ENCODE measurements at regions not wholly inside any gene's neighbourhood (a gene's known extent, or its start where the extent isn't known, plus 50 kb on each side); places are given as distances from the start of the nearest gene placed in this dataset.

GRCh38 chr12:102565555-102565954 is 85.2 kb upstream of the IGF1 start:
- ChIA-PET POLR2A (no interaction called here), CTCF (no interaction called here)
- no peak overlapping the region for H3K27ac ChIP-seq (ENCODE audit: extremely low read depth, low read depth, low read length)

GRCh38 chr12:102564026-102564425 is 83.7 kb upstream of the IGF1 start:
- Histone ChIP-seq H3K36me3 (ENCODE audit: control insufficient read depth in 2 of 2, insufficient read depth in 1 of 2, low read length in 2 of 2) (no peaks in the 10 kb centered on the region), H3K4me3 (ENCODE audit: low read depth, low read length) (no peak overlapping the region), H3K27ac (ENCODE audit: extremely low read depth, low read depth, low read length) (no peak overlapping the region), H3K4me1 (ENCODE audit: control insufficient read depth, insufficient read depth, low read length) (no peaks in the 10 kb centered on the region), H3K9me3 (ENCODE audit: control insufficient read depth, insufficient read depth, low read depth, low read length) (no peaks in the 10 kb centered on the region)
- CTCF ChIA-PET: no interaction called here
- TF ChIP-seq ZNF544 (tag by site-specific recombination; IDR thresholded peaks at IDR 0.05) (no peak), ZNF221 (tag by site-specific recombination; IDR thresholded peaks at IDR 0.05; ENCODE audit: borderline replicate concordance) (no peak), SP3 (tag by site-specific recombination; IDR thresholded peaks at IDR 0.05) (no peak), ZBTB11 (tag by site-specific recombination; conservative IDR thresholded peaks at IDR 0.05; ENCODE audit: low read depth) (no peak), ZNF311 (tag by site-specific recombination; IDR thresholded peaks at IDR 0.05; ENCODE audit: borderline replicate concordance) (no peak), ELK4 (IDR thresholded peaks at IDR 0.05; ENCODE audit: borderline replicate concordance, low read depth, low read length) (no peak), ZNF280C (tag by site-specific recombination; IDR thresholded peaks at IDR 0.05) (no peak), ZNF792 (tag by site-specific recombination; IDR thresholded peaks at IDR 0.05) (no peak), ZNF23 (tag by site-specific recombination; IDR thresholded peaks at IDR 0.05; ENCODE audit: borderline replicate concordance) (no peak), ZNF169 (tag by site-specific recombination; IDR thresholded peaks at IDR 0.05) (no peak), EGR2 (tag by site-specific recombination; IDR thresholded peaks at IDR 0.05; ENCODE audit: low read depth) (no peak), ZNF747 (tag by site-specific recombination; IDR thresholded peaks at IDR 0.05) (no peak)
- POLR2A ChIA-PET: no interaction called here

More at GRCh38 chr12:102565555-102565954, 85.2 kb upstream of the IGF1 start:
- H3K4me1 ChIP-seq (ENCODE audit: control insufficient read depth, insufficient read depth, low read length): no peaks in the 10 kb centered on the region
- no peaks in the 10 kb centered on the region for H3K9me3 ChIP-seq (ENCODE audit: control insufficient read depth, insufficient read depth, low read depth, low read length)
- no peak for TF ChIP-seq ZFHX2 (tag by site-specific recombination; conservative IDR thresholded peaks at IDR 0.05)
- no peak for TF ChIP-seq ZNF391 (tag by site-specific recombination; IDR thresholded peaks at IDR 0.05; ENCODE audit: borderline replicate concordance, low read depth)
- TF ChIP-seq ZNF24 (tag by site-specific recombination; IDR thresholded peaks at IDR 0.05): no peak
- no peak for TF ChIP-seq ZNF48 (tag by site-specific recombination; IDR thresholded peaks at IDR 0.05)
- no peak for TF ChIP-seq OVOL3 (tag by site-specific recombination; IDR thresholded peaks at IDR 0.05)
- no peak for TF ChIP-seq ZNF398 (tag by site-specific recombination; IDR thresholded peaks at IDR 0.05)
- TF ChIP-seq ZNF555 (tag by site-specific recombination; conservative IDR thresholded peaks at IDR 0.05): no peak
- no peak for TF ChIP-seq ZNF624 (tag by site-specific recombination; IDR thresholded peaks at IDR 0.05)
- TF ChIP-seq ZNF138 (tag by site-specific recombination; IDR thresholded peaks at IDR 0.05; ENCODE audit: borderline replicate concordance): no peak
- TF ChIP-seq SP3 (tag by site-specific recombination; IDR thresholded peaks at IDR 0.05): no peak
- no peak for TF ChIP-seq ZFP37 (tag by site-specific recombination; IDR thresholded peaks at IDR 0.05)
- TF ChIP-seq REPIN1 (tag by site-specific recombination; IDR thresholded peaks at IDR 0.05; ENCODE audit: low read depth): no peak
- no peak for TF ChIP-seq ZBTB44 (tag by site-specific recombination; IDR thresholded peaks at IDR 0.05)
- H3K4me3 ChIP-seq (ENCODE audit: low read depth, low read length): no peak overlapping the region
- no peaks in the 10 kb centered on the region for H3K36me3 ChIP-seq (ENCODE audit: control insufficient read depth in 2 of 2, insufficient read depth in 1 of 2, low read length in 2 of 2)
